Mucosa of gallbladder (tissue), 1 donor: ENCODE measurements at regions not wholly inside any gene's neighbourhood (a gene's known extent, or its start where the extent isn't known, plus 50 kb on each side); places are given as distances from the start of the nearest gene placed in this dataset.
A peak's percentile ranks its signal among the peaks of the same experiment; 100 is the strongest.

Experiments
- DNase-seq: peaks from one replicate; pipeline ENCODE4 v3.0.0-alpha.2; 2020; ENCODE audit warnings: low spot score
- donor health status: DM: no; HTN: no; CAD: no.

- no peak for DNase-seq
Observed at GRCh38 chr5:135205632-135206349, 171.8 kb upstream of the PITX1 start.

GRCh38 chr5:135204151-135204600, 170.1 kb upstream of the PITX1 start:
- DNase-seq, result no peak

GRCh38 chr5:135203593-135204036, 169.6 kb upstream of the PITX1 start:
- DNase-seq, result no peak

GRCh38 chr5:135203019-135203418, 169.0 kb upstream of the PITX1 start:
- no peak for DNase-seq

- DNase-seq, result no peak
Observed at GRCh38 chr5:135199919-135200318, 165.9 kb upstream of the PITX1 start.

DNA sequence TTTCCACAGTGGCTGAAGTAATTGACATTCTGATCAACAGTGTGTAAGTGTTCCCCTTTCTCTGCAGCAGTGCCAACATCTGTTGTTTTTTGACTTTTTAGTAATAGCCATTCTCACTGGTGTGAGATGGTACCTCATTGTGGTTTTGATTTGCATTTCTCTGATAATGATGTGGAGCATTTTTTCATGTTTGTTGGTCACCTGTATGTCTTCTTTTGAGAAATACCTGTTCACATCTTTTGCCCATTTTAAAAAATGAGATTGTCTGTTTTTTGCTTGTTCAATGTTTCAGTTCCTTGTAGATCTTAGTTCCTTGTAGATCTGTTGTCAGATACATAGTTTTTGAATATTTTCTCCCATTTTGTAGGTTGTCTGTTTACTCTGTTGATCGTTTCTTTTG, 162.5 kb upstream of the PITX1 start:
- no peak for DNase-seq

- no peak for DNase-seq
Observed at GRCh38 chr5:135195270-135195608, 161.2 kb upstream of the PITX1 start.

- no peak for DNase-seq
Observed at GRCh38 chr5:135194573-135195269, 160.7 kb upstream of the PITX1 start.

- no peak for DNase-seq
Observed at GRCh38 chr5:135194126-135194488, 160.1 kb upstream of the PITX1 start.

DNA sequence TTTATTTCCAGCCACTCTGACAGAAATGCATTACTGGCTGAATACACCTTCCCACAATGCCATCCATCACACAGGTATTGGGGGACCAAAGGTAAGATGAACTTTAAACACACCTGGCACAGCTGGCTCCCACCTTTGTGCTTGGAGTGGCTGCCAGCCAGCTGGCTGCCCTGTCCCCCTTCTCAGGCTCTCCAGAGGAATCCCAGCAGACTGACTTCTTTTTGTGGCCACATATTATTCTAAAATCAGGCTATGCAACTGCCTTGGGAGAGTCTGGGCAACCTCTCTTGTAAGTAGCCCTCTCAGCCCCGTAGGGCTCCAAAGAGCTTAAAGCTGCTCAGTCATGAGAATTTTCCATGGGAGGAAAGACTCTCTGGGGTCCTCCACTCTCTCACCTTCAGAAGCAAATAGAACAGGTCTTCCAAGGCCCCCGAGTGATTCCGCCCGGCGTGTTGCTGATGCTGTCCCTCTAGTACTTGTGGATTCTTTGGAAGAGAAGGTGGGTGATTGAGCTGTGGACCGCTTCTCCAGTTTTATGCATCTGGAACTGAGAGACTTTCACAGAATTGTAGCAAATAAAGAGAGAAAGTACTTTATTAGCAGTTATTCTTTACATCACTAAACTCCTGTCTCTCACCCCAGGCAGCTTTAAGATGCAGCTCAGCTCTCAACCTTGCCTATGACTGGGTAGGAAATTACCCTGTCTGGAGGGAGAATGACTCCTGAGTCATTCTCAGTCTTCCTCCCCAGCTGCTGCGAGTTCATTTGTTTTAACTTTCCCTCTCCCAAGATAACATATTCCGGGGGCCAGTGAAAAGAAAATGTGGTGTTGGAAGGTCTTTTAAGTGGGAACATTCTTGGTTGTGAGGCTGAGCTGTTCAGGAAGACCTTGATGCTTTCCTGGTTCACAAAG, 159.4 kb upstream of the PITX1 start:
- no peak for DNase-seq

DNA sequence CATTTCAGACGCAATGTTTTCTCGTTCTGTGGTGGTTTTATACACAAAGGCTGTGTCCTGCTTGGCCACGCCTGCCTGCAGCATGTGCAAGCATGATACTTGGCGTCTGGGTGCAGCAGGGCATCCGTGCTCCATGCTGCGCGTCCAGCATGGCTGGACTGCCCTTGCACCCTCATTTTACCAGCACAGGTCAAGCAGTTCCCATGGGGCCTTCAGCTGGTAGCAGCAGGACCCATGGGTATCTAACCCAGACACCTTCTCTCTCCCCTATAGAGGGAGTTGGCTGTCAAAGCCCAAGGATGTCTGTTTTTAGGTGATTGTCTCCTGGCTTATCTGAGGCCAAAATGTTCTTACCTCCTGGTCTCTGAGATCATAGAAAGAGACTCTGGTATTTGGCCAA, 158.3 kb upstream of the PITX1 start:
- no peak for DNase-seq

GRCh38 chr5:135191084-135191826, 157.2 kb upstream of the PITX1 start:
- peak; percentile 68 for DNase-seq

DNA sequence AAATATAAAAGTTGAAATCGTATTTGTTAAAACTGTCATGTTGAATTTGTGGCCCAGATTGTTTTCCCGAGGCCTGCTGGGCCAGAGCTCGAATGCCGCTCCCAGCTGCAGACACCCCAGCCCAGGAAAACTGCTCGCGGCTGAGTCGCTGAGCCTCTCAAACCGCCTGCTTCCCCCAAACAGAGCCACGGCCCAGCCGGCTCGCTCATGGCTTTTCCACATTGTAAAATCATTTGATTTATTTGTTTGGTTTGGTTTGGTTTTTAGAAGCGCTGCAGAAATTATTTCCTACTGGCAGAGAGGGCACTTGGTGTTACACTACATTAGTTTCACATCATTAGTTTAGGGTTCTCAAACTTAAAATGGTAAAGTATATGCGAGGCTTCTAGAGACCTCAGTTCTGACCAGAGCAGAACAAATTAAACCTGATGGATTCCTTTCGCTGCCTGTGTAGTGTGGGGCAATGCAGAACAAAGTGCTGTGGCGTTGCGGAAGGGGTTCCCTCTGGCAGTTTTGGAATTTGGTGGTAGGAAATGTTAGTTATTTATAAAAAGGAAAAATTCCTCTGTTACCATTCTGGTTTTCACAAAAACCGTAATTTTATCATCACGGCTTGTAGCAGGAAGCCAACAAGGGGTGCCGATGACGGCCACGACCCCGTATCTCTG, 156.5 kb upstream of the PITX1 start:
- DNase-seq, result no peak

DNA sequence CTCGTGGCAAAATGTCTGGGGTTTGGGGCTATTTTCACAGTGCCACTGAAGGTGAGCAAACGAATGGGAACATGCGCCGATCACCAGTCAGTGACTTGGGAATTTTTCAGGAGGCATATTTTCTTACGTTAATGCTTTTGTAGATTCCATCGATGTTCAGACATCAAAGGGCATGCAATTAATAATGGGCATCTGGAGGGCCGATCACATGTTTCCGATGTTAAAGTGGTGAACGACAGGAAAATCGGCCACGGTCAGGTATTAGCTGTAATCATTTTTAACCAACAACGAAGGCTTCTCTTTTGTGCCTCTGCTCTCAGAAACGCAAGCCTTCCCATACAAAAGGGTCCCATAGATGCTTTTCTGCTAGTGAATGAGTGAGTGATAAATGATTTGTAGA, 155.0 kb upstream of the PITX1 start:
- no peak for DNase-seq

GRCh38 chr5:135188233-135188914, 154.3 kb upstream of the PITX1 start:
- no peak for DNase-seq

DNA sequence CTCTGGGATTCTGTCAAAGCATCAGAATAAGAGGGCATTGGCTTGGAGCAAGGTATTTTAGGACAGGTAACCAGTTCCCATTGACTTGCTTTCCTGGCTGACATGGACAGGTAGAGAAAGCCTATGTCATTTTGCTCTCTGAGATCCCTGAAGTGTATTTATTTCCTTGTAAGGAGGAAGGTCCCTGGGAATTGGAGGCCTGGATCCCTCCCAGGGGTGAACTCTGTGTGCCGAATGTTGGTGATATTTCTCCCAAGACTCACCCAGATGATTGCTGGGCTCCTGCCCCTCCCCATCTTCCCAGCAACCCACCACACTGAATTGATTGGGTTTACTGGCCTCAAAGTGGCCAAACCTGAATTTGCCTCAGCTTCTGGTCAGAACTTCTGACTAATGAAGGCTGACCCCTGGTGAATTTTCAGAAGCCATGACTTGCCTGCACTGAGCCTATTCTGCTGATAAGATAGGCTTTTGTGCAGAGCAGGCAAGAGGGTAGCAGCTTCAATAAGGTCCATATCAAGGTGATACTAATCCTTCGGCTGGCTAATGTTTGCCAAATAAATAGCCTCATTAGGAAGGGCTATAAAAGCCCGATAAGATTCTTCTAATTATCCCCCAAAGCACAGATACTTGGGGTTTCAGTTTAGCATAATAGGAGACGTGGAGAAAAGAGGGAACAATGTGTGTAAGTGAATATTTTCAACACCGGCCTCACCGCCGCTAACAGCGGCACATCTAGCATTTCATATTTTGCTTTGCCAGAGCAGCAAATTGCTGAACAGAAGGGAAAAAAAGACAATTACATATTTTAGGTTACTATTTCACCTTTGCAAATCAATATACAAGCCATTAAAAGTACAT, 152.9 kb upstream of the PITX1 start:
- DNase-seq, result no peak

GRCh38 chr5:135185481-135186065, 151.5 kb upstream of the PITX1 start:
- no peak for DNase-seq

DNA sequence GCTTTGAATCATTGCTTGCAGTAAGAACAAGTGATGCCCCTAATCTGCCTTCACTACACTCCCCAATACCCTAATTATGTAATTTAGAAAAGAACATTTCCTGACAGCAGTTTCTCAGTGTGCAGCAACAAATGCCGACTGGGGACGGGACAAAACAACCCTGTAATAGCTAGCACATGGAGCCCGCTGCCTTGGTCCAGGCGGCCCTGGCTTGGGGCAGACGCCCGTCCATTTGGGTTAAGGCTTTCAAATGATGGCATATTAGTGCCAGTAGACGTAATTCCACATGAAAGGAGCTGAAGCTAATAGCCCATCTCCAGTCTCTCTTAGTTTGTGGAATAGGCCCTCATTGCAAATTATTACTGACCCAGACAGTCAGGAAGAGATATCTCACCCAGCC, 150.6 kb upstream of the PITX1 start:
- DNase-seq, result no peak

GRCh38 chr5:135183464-135183863, 149.4 kb upstream of the PITX1 start:
- no peak for DNase-seq
